ENCODE measurements at regions not wholly inside any gene's neighbourhood (a gene's known extent, or its start where the extent isn't known, plus 50 kb on each side); places are given as distances from the start of the nearest gene placed in this dataset.
"Not testable (repeated sequence)": the region's sequence is repeated elsewhere in the genome, so short reads cannot be mapped to it uniquely, and the experiment has no call there.

DNA sequence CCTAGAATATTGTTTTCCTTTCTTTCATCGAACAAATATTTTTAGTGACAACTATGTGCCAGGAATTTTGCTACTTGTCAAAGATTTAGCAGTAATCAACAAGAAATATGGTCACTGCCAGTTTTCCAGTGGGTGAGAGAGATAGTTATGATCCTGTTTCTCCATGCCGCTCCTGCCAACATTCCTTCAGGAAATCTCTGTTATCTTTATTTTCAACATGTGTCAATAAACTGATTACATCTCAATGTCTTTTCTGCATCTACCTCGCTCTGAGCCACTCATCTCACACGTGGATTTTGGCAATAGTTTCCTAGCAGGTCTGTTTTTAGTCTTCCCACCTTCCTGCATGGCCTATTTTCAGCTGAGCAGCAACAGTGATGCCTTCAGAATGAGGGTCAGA is 650.0 kb upstream of the STXBP6 start:
- DNase-seq: no peak

DNA sequence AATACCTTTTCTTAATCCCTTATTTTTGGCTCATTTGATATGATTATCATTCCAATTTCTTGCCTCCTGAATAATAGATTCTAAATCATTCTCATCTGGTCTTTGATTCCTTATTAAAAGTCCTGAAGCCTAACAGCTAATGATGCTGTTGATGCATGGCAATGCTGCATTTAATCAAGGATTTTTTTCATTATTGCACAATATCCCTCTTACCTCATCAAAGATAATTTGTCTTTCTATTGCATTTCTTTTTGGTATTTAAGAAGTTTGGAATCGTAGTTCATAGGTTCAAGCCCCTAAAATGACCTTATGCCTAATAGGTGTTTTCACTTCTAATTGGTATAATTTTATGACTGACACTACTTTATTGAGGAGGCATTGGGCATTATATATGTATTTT is 648.2 kb upstream of the STXBP6 start:
- no peak for DNase-seq

DNA sequence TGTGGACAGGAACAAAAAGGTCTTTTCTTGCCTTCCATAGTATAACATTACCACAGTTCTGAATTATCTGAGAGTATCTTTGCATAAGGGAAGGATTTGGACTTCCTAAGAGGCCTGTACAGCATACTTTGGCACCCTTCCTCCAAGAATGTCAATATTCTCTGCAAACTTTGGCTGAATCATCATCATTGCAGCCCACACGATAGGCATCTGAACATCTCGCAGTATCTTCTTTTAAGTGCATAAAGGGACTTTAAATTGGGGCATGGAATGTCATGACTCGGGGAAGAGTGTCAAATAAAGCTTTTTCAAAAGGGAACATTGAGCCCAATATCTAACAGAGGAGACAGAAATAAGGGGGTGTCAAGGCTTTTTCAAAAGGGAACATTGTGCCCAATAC is 646.2 kb upstream of the STXBP6 start:
- DNase-seq: no peak

DNA sequence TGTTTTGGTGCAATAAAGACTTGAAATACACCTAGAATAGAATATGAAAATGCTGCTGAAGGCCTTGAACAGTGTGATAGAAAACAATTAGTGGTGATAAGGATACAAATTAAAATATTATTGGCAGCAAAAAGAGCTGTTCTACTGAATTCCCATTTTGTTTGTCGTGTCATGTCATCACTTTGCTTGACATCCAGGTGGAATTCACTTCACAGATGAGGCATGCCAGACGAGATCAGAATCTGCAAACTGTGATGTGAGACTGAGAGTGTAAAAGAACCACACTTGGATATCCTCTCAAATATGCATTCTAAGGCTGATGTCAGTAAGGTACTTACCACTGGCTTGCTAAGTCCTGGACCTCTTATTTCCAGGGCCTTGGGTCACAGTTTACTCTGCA is 635.1 kb upstream of the STXBP6 start:
- no peak for DNase-seq

DNA sequence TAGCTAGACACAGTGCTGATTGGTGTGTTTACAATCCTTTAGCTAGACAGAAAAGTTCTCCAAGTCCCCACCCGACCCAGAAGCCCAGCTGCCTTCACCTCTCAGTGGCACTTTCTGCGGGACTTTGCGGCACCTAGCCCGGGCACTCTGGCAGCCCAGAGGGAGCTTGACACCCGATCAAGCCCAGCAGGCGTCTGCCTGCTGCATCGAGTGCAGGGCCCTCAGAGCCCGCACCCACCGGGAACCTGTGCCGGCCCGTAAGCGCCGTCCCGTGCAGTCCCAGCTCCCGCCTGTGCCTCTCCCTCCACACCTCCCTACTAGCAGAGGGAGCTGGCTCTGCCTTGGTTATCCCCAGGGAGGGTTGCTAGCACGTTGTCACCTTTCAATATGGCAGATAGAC is 631.0 kb upstream of the STXBP6 start:
- no peak for DNase-seq

DNA sequence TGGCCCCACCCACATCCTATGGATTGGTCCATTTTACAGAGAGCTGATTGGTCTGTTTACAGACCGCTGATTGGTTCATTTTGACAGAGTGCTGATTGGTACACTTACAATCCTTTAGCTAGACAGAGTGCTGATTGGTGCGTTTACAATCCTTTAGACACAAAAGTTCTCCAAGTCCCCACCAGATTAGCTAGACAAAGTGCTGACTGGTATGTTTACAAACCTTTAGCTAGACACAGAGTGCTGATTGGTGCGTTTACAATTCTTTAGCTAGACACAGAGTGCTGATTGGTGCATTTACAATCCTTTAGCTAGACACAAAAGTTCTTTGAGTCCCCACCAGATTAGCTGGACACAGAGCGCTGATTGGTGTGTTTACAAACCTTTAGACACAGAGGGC is 630.6 kb upstream of the STXBP6 start:
- not testable (repeated sequence) for DNase-seq

DNA sequence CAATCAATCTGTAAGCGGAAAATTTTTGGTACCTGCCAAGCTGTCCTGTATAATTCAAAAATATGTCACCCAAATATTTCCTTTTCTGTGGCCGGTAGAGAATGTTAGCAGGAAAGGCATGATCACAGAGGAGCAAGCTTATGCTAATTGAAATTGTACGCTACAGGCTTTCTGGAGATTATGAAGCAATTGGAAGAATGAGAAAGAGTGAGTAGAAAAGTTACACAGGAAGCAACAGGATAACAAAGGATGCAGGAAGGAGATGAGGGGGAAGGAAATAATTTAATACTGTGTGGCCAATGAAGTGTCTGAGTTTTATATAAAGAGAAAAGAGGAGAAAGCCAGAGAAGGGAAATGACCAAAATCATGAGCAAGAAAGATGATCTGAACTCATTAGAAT is 627.2 kb upstream of the STXBP6 start:
- DNase-seq: no peak

DNA sequence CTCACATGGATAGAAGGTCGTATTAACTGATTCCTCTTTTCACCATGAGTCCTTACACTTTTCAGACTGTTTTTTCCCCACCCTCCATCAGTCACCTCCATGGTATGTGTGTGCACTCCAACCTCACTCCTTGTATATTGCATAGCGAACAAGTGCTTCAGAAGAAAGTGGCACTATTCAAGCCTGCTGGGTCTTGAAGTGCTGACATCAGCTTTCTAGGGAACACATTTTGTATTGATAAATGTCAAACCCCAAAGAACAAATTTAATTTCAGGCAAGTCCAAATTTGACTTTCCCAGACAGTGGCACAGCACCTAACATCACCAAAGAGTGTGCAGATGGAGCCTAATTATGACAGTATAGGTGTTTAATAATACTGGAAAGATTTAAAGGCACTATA is 617.4 kb upstream of the STXBP6 start:
- no peak for DNase-seq

DNA sequence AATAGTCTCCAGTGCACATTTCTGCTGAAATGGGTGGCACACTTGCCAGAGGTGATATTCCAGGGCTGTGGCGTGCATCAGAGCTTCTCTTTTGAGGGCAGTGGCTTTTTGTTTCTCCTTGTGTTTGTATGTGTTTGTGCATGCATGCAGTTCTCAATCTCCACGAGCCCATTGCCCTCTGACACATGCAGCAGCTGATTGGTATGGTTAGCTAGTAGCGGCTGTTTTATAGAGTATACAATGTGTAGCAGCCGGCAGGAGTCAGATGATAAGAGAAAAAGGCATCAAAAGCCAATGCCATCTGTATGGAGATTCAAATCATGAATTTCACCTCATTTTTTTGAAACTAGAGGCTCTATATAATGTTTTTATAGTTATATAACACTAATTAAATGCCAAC is 616.9 kb upstream of the STXBP6 start:
- no peak for DNase-seq

DNA sequence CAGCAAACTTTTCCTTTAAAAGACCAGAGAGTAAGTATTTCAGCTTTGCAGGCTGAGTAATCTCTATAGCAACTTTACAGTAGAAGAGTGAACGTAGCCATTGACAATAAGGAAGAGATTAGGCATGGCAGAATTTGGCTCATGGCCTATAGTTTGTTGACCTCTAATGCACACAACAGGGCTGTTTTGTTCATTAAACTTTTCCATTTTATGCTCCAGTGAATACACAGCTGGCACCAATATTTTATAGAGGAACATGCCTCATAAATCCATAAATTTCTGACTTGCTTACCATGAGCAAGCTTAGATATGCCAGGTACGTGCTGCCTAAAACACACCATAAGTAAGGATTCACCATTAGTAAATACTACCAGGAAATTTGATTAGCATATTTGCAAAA is 609.0 kb upstream of the STXBP6 start:
- DNase-seq: no peak

DNA sequence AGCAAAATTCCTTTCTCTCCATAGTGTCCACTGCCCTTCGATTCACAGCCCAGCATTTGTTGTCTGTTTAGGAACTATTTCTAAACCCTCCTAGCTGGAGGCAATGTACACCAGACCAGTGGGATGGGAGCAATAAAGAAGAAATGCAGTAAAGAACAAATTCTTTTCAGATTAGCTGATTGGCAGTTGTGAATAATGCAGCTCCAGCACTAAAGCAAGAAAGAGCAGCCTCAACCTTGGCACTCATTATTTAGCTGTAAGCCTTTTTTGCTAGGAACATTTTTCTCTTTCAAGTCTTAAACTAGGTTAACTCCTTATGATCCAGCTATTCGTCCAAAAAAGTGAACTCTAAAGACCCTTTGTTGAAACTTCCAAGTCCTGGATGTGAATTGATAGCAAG is 580.5 kb upstream of the STXBP6 start:
- no peak for DNase-seq

DNA sequence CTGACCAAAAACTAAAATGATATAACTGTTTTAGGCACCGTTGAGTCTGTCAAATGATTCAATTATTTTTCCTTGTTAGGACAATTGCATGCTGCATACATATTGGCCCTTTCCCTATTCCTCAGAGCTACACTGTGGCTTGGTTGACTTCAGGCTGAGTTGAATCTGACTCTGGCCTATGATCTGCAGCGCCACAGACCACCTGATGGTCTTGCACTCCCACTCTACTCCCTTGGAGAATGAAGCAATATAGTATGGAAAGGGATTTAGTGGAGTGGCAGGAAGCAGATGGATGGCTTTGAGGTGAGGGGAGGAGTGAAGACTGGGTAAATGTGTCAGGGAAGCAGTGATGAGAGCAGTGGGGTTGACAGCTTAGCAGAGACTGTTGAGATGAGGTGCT is 579.0 kb upstream of the STXBP6 start:
- DNase-seq: no peak

DNA sequence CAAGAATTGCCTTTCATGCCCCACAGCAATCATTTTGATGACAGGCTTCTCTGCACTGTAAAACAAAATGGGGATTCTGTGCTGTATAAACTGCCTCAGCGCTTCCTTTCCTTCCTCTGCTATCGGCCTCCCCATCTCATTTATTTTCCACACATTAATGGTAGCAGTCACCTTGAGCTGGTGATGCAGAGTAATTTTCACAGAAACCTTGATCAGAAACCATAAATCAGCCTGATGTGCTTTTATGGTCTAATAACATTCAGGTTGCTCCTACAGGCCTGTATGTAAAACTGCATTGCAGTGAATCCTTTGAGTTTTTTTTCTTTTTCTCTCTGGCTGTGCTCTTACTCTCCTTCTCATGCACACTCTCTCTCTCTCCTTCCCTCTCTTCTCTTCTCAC is 578.4 kb upstream of the STXBP6 start:
- DNase-seq: no peak

DNA sequence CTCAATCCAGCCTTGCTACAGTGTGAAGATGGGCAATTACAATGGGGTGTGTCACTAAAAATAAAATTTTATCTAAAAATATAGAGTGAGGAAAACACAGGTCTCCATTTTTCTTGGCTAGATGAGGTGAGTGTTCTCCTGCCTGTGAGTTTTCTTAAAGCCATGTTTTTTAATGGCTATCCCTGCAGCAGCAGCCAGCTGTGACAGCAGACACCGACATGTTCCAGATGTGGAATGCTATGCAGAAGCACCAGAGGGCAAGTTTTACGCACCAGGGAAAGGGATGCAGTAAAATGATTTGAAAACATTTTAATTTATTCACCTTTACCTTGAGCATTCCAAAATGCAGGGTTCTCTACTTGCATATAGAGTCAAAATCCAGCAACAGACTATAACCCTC is 577.0 kb upstream of the STXBP6 start:
- DNase-seq: no peak

DNA sequence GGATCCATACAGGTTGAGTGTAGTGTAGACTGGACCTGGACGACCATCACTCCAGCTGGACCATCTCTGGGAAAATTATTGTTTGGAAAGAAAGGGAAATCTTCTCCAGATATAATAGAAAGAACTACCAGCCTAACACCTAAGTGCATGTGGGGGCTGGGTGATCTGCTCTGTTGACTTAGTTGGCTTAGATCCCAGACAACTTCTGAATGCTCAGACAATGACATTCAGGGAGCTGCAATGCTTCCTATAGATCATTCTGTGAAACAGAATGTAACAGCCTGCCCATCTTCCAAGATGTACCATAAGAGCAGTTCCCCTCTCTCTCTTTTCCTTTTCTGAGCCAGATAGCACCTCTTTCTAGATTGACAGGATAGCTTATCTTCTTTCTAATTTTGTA is 572.8 kb upstream of the STXBP6 start:
- no peak for DNase-seq

DNA sequence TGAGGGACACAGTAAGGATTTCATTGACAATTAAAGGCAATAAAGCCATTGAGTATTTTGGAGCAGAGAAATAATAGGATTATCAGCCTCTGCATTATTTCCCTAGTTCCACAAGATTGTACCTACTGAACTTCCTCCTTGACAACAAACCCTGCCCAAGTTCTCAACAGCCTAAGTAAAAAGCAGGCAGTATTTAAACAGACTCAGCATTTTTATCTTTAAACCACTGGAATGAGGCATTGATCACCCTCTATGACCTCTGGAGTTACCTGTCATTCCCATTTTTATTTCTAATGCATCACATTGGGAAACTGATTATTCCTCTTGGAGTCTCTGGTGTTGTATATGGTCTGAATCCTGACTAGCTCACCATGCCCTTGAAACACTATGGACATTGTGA is 570.6 kb upstream of the STXBP6 start:
- no peak for DNase-seq

DNA sequence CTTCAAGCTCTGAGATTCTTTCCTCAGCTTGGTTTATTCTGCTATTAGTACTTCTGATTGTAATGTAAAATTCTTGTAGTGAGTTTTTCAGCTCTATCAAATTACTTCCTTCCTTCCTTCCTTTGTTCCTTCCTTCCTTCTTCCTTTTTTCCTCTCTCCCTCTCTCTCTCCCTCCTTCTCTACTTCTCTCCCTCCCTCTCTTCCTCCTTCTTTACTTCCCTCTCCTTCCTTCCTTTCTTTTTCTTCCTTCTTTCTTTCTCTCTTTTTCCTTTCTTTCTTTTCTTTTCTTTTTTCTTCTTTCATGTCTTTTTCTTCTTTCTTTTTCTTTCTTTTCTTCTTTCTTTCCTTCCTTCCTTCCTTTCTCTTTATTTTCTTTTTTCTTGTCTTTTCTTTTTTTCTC is 565.2 kb upstream of the STXBP6 start:
- no peak for DNase-seq

DNA sequence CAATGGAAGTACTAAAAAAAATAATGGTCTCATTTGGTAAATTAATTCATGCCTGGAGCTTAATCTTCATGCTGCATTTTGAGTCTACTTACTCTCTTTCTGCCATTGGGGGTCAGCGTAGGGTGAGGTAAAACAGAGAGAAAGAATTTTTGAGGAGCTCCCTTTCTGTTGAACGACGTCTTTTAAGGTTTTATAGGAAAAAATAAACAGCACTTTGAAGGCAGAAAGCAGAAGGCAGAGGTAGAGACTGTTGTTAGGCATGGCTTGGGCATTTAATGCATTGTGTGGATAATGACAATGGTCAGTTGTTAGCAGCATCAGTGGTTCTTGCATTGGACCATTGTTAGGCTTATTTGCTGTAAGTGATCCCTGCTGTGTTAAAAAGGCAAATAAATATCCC is 557.2 kb upstream of the STXBP6 start:
- no peak for DNase-seq

DNA sequence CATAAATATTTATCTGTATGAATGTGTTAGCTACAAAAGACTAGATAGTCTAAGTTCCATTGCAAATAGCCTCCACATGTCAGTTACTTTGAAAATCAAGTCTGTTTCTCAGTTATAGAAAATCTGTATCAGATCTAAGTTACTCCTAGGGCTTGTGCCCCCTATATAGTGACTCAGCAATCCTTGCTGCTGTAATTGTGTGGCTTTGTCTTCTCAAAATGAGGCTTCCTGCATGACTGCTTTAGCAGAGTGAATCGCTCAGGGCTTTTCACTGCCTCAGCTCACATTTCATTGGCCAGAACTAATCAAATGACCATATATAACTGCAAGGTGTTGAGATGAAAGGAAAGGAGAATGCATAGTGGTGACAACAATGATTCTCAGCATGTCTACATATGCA is 552.2 kb upstream of the STXBP6 start:
- DNase-seq: no peak

DNA sequence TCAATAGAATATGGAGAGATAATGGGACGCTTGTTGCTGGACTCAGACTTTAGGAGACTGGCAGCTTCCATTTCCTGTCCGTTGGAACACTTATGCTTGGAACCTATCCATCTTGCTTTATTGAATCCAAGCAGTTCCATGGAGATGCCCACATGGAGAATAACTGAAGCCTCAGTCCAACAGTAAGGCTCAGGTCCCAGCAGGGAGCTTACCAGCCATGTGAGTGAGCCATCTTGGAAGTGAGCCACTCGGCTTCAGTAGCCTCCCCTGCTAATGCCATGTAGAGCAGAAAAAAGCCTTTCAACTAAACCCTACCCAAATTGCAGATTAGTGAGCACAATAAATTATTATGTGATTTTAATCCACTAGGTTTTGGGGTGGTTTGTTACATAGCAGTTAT is 538.8 kb upstream of the STXBP6 start:
- DNase-seq: no peak

DNA sequence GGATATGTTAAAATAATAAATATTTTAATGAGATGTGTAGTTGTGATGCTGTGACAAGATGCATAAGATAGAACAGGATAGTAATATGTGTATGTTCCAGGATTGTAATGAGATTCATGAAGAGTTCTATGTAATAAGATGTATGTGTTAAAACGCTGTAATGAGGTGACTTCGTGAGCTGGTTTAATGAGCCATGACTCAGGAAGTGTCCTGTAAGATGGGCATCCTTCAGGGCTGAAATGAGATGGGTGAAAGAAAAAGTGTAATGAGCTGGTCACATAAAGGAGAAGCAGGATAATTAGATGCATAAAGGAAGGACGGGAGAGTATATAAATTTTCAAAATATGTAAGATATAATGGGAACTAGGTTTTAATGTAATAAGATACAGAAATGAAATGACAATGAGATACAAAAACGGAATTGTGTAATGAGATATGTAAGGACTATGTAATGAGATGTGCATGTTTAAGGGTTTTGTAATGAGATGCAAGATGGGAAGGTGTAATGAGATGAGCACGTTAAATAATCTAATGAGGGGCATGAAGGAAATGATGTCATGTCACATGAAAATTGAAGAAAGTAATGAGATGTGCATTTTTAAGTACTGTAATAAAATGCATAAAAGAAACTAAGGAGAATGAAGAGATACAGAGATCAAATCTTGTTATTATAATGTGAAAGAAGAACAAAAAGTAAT is 524.8 kb upstream of the STXBP6 start:
- no peak for DNase-seq

DNA sequence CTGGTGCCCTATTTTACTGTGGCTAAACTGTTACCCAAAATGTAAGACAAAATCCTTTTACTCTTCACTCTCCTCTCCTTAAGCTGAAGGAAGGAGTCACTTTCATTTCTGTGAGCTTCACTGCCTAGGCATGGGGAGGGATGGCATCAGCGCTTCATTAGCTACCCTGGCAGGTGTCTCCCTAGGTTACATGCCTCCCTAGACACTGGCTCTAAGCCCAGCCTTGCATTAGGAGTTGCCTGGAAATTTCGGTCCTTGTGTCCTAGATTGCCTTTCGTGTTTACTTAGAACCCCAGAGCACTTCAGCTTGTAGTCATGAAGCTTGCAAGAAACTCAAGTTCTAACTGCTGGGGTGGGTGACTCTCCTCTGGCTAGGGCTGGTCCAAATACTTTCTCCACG is 520.5 kb upstream of the STXBP6 start:
- no peak for DNase-seq

DNA sequence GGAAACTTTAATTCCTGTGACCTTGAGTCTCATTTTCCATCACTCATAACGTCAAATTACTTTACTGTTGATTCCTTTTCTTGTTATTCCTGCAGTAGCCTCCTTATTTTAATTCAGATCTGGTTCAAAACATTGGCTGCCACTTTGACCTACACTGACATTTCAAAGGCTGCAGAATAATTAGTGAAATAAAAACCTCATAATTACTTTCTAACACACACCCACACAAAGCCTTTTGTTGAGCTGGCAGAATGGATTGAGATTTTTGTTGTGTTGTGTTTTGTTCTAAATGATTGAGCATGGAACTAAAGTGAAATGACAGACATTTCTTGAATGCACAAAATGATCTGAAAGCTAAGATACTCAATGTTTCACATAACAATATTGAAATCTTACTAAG is 507.5 kb upstream of the STXBP6 start:
- DNase-seq: no peak

DNA sequence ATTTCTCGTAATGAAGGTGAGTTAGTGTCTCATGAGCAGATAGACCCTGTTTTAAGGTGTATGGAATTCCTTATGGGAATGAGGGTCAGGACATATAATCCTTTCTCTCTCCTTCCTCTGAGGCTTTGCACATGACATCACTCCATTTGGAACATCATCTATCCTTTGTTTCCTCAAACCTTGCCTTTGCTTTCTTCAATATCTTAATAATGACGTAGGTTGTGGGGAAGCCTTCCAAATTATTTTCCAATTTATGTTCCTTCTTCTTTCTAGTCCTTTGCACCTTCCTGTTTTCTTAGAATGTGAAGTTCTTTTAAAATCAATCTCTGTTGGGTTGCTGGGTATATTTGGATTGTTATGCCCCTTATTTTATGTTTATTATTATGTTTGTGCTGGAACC is 502.9 kb upstream of the STXBP6 start:
- DNase-seq: no peak

DNA sequence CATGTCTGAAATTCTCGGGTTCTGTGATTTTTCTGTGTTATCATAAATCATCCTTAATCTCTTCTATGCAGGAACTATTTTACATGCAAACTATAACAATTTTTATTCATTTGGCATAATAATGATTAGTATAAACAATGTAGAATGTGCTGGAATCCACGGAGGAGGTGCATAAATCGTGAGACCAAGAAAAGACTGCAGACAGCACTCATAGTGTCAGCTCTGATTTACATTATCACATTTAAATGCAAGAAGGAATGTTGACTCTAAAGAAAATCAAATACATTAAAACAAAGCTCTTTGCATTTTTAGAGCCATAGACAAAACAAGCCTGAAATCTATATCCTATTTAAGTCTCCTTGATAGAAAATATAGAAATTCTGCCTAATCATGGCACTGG is 501.7 kb upstream of the STXBP6 start:
- DNase-seq: no peak

DNA sequence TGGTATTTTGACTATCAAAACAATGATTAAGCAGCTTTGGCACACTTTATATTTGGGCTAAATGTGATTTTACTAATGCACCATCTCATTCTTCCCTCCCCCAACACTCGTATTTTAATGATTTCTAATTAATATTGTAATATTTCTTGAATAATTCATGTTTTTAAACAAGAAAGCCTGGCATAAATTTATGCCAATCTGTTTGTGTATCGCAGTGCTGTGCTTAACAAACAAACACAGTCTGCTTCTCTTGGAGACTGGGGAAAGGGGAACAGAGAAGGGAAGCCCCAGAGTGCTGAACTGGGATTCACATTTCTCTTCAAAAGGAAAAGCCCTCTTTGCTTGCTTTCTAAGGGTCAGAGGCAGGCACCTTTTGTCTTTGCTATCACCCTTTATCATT is 496.9 kb upstream of the STXBP6 start:
- DNase-seq: no peak

Data from NCI-H2107 (cell line).